ENCODE measurements at regions not wholly inside any gene's neighbourhood (a gene's known extent, or its start where the extent isn't known, plus 50 kb on each side); places are given as distances from the start of the nearest gene placed in this dataset. TPM values are rescaled to one million over a fixed set of nuclear protein-coding genes. Genes with fewer than 3 reads are reported as not detected.

- POLR2A ChIA-PET, result interaction anchor here (0.5 kb wide), 1 partner anchor 23 kb away, joined by 4 read pairs; no protein-coding TSS in a partner anchor
- DNase-seq (ENCODE audit: low read depth, low spot score), result no peak
- TF ChIP-seq CTCF (IDR thresholded peaks at IDR 0.05; ENCODE audit: low read depth, low read length), result no peak
- Histone ChIP-seq H3K27me3 (ENCODE audit: control insufficient read depth, insufficient read depth, low read length) (no peaks in the 10 kb centered on the region), H3K9me3 (ENCODE audit: control insufficient read depth, insufficient read depth, low read length) (no peaks in the 10 kb centered on the region), H3K4me3 (ENCODE audit: low read depth, low read length) (no peak overlapping the region), H3K27ac (ENCODE audit: low read depth, low read length) (no peak overlapping the region)
- CTCF ChIA-PET, result no interaction called here
Measured at GRCh38 chr1:77624102-77624501, 58.4 kb downstream of the ZZZ3 start.

- H3K27ac ChIP-seq (ENCODE audit: low read depth, low read length), result no peak overlapping the region
- no peak for TF ChIP-seq CTCF (IDR thresholded peaks at IDR 0.05; ENCODE audit: low read depth, low read length)
- H3K27me3 ChIP-seq (ENCODE audit: control insufficient read depth, insufficient read depth, low read length), result no peaks in the 10 kb centered on the region
- no peaks in the 10 kb centered on the region for H3K9me3 ChIP-seq (ENCODE audit: control insufficient read depth, insufficient read depth, low read length)
- ChIA-PET CTCF (no interaction called here), POLR2A (no interaction called here)
- DNase-seq (ENCODE audit: low read depth, low spot score), result no peak
- H3K4me3 ChIP-seq (ENCODE audit: low read depth, low read length), result no peak overlapping the region
Measured at GRCh38 chr1:77623066-77623465, 59.4 kb downstream of the ZZZ3 start.

- H3K27ac ChIP-seq (ENCODE audit: low read depth, low read length), result no peak overlapping the region
- no peak overlapping the region for H3K4me3 ChIP-seq (ENCODE audit: low read depth, low read length)
- H3K27me3 ChIP-seq (ENCODE audit: control insufficient read depth, insufficient read depth, low read length), result no peaks in the 10 kb centered on the region
- ChIA-PET CTCF (interaction anchor here (0.6 kb wide), 1 partner anchor 54 kb away, joined by 3 read pairs; no protein-coding TSS in a partner anchor), POLR2A (no interaction called here)
- DNase-seq (ENCODE audit: low read depth, low spot score), result no peak
- no peak for TF ChIP-seq CTCF (IDR thresholded peaks at IDR 0.05; ENCODE audit: low read depth, low read length)
- no peaks in the 10 kb centered on the region for H3K9me3 ChIP-seq (ENCODE audit: control insufficient read depth, insufficient read depth, low read length)
Measured at GRCh38 chr1:77620273-77620672, 62.2 kb downstream of the ZZZ3 start.

- no peak overlapping the region for H3K27ac ChIP-seq (ENCODE audit: low read depth, low read length)
- TF ChIP-seq CTCF (IDR thresholded peaks at IDR 0.05; ENCODE audit: low read depth, low read length), result no peak
- DNase-seq (ENCODE audit: low read depth, low spot score), result no peak
- ChIA-PET CTCF (interaction anchor here (1.2 kb wide), 1 partner anchor 70 kb away, joined by 3 read pairs; no protein-coding TSS in a partner anchor), POLR2A (no interaction called here)
- H3K9me3 ChIP-seq (ENCODE audit: control insufficient read depth, insufficient read depth, low read length), result no peaks in the 10 kb centered on the region
- H3K27me3 ChIP-seq (ENCODE audit: control insufficient read depth, insufficient read depth, low read length), result no peaks in the 10 kb centered on the region
- H3K4me3 ChIP-seq (ENCODE audit: low read depth, low read length), result no peak overlapping the region
Measured at GRCh38 chr1:77614037-77614436, 68.4 kb downstream of the ZZZ3 start.

Small RNA genes lying in the stretch of these regions (small RNA-seq; reads per million reads assigned to genes)
- not detected for gene RNA5SP20 (ENCODE audit: insufficient read length, low read depth)

All from AG04450 (cell line).